Coronary artery (tissue), 2 donors: ENCODE measurements at regions not wholly inside any gene's neighbourhood (a gene's known extent, or its start where the extent isn't known, plus 50 kb on each side); places are given as distances from the start of the nearest gene placed in this dataset.

ENCODE experiments used
- DNase-seq: peaks from one replicate; pipeline ENCODE4 v3.0.0-alpha.2; 2017; ENCODE audit warnings: low spot score
- H3K27ac ChIP-seq, 2 donors: fragments of 200-600 bp; sonication (generic); one replicate each; pipeline ENCODE4 v1.5.1; 2016 to 2019
- H3K4me3 ChIP-seq: fragments of 200-600 bp; sonication (generic); 2 replicates; pipeline ENCODE4 v1.5.1; 2016; ENCODE audit warnings: mild to moderate bottlenecking, moderate library complexity
- CTCF ChIP-seq: fragments of 200-600 bp; sonication (generic); IDR thresholded peaks from one replicate; pipeline ENCODE4 v1.5.1; 2019; ENCODE audit warnings: antibody characterized with exemption

GRCh38 chr18:76149734-76150133, 345.3 kb downstream of the ZNF516 start:
- no peak for DNase-seq
- TF ChIP-seq CTCF: no peak
- no peak overlapping the region for H3K27ac ChIP-seq
- H3K4me3 ChIP-seq: no peak overlapping the region

- no peak overlapping the region for H3K27ac ChIP-seq
- no peak overlapping the region for H3K4me3 ChIP-seq
- no peak for DNase-seq
- no peak for TF ChIP-seq CTCF
These were observed 345.8 kb downstream of the ZNF516 start for GRCh38 chr18:76149284-76149683.

GRCh38 chr18:76145521-76146376, 349.3 kb downstream of the ZNF516 start:
- H3K4me3 ChIP-seq: no peak overlapping the region
- H3K27ac ChIP-seq: no peak overlapping the region
- DNase-seq: no peak
- TF ChIP-seq CTCF: no peak

GRCh38 chr18:76144844-76145243, 350.2 kb downstream of the ZNF516 start:
- TF ChIP-seq CTCF: no peak
- no peak for DNase-seq
- H3K27ac ChIP-seq: no peak overlapping the region
- no peak overlapping the region for H3K4me3 ChIP-seq

GRCh38 chr18:76142611-76143010, 352.4 kb downstream of the ZNF516 start:
- no peak overlapping the region for H3K4me3 ChIP-seq
- H3K27ac ChIP-seq: no peak overlapping the region
- DNase-seq: no peak
- TF ChIP-seq CTCF: no peak

GRCh38 chr18:76139844-76140243, 355.2 kb downstream of the ZNF516 start:
- no peak for DNase-seq

More at GRCh38 chr18:76139844-76140243, 355.2 kb downstream of the ZNF516 start:
- no peak overlapping the region for H3K4me3 ChIP-seq
- no peak for TF ChIP-seq CTCF
- no peak overlapping the region for H3K27ac ChIP-seq
